Stomach (tissue), 8 donors: ENCODE measurements at regions not wholly inside any gene's neighbourhood (a gene's known extent, or its start where the extent isn't known, plus 50 kb on each side); places are given as distances from the start of the nearest gene placed in this dataset.
"Not testable (repeated sequence)": the region's sequence is repeated elsewhere in the genome, so short reads cannot be mapped to it uniquely, and the experiment has no call there.

Experiments
- DNase-seq, 2 donors: peaks; one replicate each; pipeline versions ENCODE4 v3.0.0 to v3.0.0-alpha.2; 2013 to 2019
- H3K27ac ChIP-seq, 5 donors: fragments of 200-600 bp in 4 of 5; sonication (generic) in 4 of 5; one replicate each; pipeline ENCODE4 v1.5.1; 2013 to 2019; ENCODE audit warnings: mild to moderate bottlenecking in 1 of 5, moderate library complexity in 1 of 5
- H3K27me3 ChIP-seq, 3 donors: fragments of 200-600 bp; sonication (generic); one replicate each; pipeline ENCODE4 v1.5.1; 2017 to 2019; ENCODE audit warnings: mixed run types in 1 of 3
- H3K36me3 ChIP-seq, 4 donors: fragments of 200-600 bp; sonication (generic); 1 replicate in 3 of 4; 2 replicates in 1 of 4; pipeline ENCODE4 v1.5.1; 2016 to 2019
- H3K4me1 ChIP-seq, 4 donors: fragments of 200-600 bp; sonication (generic); one replicate each; pipeline ENCODE4 v1.5.1; 2016 to 2019
- H3K4me3 ChIP-seq, 4 donors: fragments of 200-600 bp; sonication (generic) in 3 of 4; one replicate each; pipeline ENCODE4 v1.5.1; 2016 to 2019; ENCODE audit warnings: mild to moderate bottlenecking in 1 of 4
- H3K9me3 ChIP-seq, 4 donors: fragments of 200-600 bp; sonication (generic); one replicate each; pipeline ENCODE4 v1.5.1; 2016 to 2019
- CTCF ChIP-seq, 7 experiments: fragments of 450-650 bp in 4 of 7; fragments of 200-600 bp in 3 of 7; sonication (generic) in 3 of 7; IDR thresholded peaks; one replicate each; pipeline ENCODE4 v1.5.1; 2016 to 2019; ENCODE audit warnings: antibody characterized with exemption in 7 of 7, control low read depth in 2 of 7, mild to moderate bottlenecking in 1 of 7
- EP300 ChIP-seq: sonication (generic); formaldehyde crosslinking; IDR thresholded peaks from one replicate; pipeline ENCODE4 v1.6.1; 2017; ENCODE audit warnings: antibody characterized with exemption
- POLR2A ChIP-seq, 4 donors: fragments of 450-650 bp; IDR thresholded peaks; one replicate each; pipeline ENCODE4 v1.6.1; 2016; ENCODE audit warnings: antibody characterized with exemption in 4 of 4, control low read depth in 2 of 4, mild to moderate bottlenecking in 1 of 4, moderate library complexity in 1 of 4
- POLR2AphosphoS5 ChIP-seq, 3 donors: sonication (generic); formaldehyde crosslinking; IDR thresholded peaks; one replicate each; pipeline ENCODE4 v1.6.1; 2016; ENCODE audit warnings: antibody characterized with exemption in 3 of 3
- WGBS, 5 donors: extraction: QIAGEN DNeasy Blood & Tissue Kit in 3 of 5; methylation state at CpG; one replicate each; pipeline versions ENCODE4 v1.1.5 to v1.1.7; 2013 to 2018; 5-methylcytosine and 5-hydroxymethylcytosine counted together
- intact Hi-C: fragments of 100-400 bp; cut with DNase I; formaldehyde crosslinking; loops from one replicate; pipeline ENCODE4 v1.15.1; 2023; ENCODE audit warnings: low total_unique reads
- donor health status: healthy with polysubstance abuse.
- donor health status: Bipolar disorder and iron deficiency.
- donor health status: healthy.

GRCh38 chr9:27818348-27818747, 245.1 kb upstream of the C9orf72 start:
- Histone ChIP-seq H3K4me3 (no peak overlapping the region), H3K4me1 (no peaks in the 10 kb centered on the region), H3K27me3 (no peaks in the 10 kb centered on the region), H3K9me3 (no peaks in the 10 kb centered on the region), H3K36me3 (no peaks in the 10 kb centered on the region), H3K27ac (no peak overlapping the region)
- WGBS, 5 donors, result 88 to 96% (median 90%) methylated on average over 7 of the region's 7 CpGs
- intact Hi-C loops, result no loop called here
- DNase-seq, result no peak
- no peak for TF ChIP-seq POLR2A (IDR thresholded peaks at IDR 0.05)
- TF ChIP-seq POLR2AphosphoS5 (IDR thresholded peaks at IDR 0.05), result no peak
- no peak for TF ChIP-seq EP300
- no peak for TF ChIP-seq CTCF (IDR thresholded peaks at IDR 0.05)

- 83 to 94% (median 92%) methylated on average over 4 of the region's 4 CpGs for WGBS, 5 donors
- TF ChIP-seq EP300 (no peak), POLR2AphosphoS5 (IDR thresholded peaks at IDR 0.05) (no peak), CTCF (IDR thresholded peaks at IDR 0.05) (no peak), POLR2A (IDR thresholded peaks at IDR 0.05) (no peak)
- no peak overlapping the region for H3K27ac ChIP-seq
- intact Hi-C loops, result no loop called here
- H3K4me3 ChIP-seq, result no peak overlapping the region
- no peaks in the 10 kb centered on the region for H3K27me3 ChIP-seq
- no peaks in the 10 kb centered on the region for H3K9me3 ChIP-seq
- no peaks in the 10 kb centered on the region for H3K4me1 ChIP-seq
- no peak for DNase-seq
- no peaks in the 10 kb centered on the region for H3K36me3 ChIP-seq
Measured at GRCh38 chr9:27828908-27829307, 255.6 kb upstream of the C9orf72 start.

- DNase-seq, result no peak
- Histone ChIP-seq H3K27ac (no peak overlapping the region), H3K27me3 (no peaks in the 10 kb centered on the region), H3K4me3 (no peak overlapping the region), H3K4me1 (no peaks in the 10 kb centered on the region), H3K9me3 (no peaks in the 10 kb centered on the region), H3K36me3 (no peaks in the 10 kb centered on the region)
- intact Hi-C loops, result no loop called here
- whole genome bisulfite sequencing, 5 donors, result 71 to 86% (median 84%) methylated on average over 1 of the region's 1 CpG
- TF ChIP-seq POLR2A (IDR thresholded peaks at IDR 0.05), result no peak
- TF ChIP-seq EP300, result no peak
- TF ChIP-seq POLR2AphosphoS5 (IDR thresholded peaks at IDR 0.05), result no peak
- no peak for TF ChIP-seq CTCF (IDR thresholded peaks at IDR 0.05)
Measured at GRCh38 chr9:27829621-27830020, 256.3 kb upstream of the C9orf72 start.

- H3K27ac ChIP-seq, H3K4me3 ChIP-seq, H3K9me3 ChIP-seq, intact Hi-C loops, DNase-seq, H3K36me3 ChIP-seq, H3K27me3 ChIP-seq, H3K4me1 ChIP-seq: not testable (repeated sequence)
- 81 to 90% (median 88%) methylated on average over 3 of the region's 3 CpGs for WGBS, 5 donors
Measured at GRCh38 chr9:27832108-27832507, 258.8 kb upstream of the C9orf72 start.

- no peaks in the 10 kb centered on the region for H3K4me1 ChIP-seq
- H3K27ac ChIP-seq, result no peak overlapping the region
- 86 to 100% (median 93%) methylated on average over 2 to 3 of the region's 3 CpGs for WGBS, 5 donors
- no peaks in the 10 kb centered on the region for H3K36me3 ChIP-seq
- DNase-seq, result no peak
- H3K9me3 ChIP-seq, result no peaks in the 10 kb centered on the region
- H3K4me3 ChIP-seq, result no peak overlapping the region
- H3K27me3 ChIP-seq, result no peaks in the 10 kb centered on the region
- intact Hi-C loops, result no loop called here
- TF ChIP-seq POLR2AphosphoS5 (IDR thresholded peaks at IDR 0.05) (no peak), CTCF (IDR thresholded peaks at IDR 0.05) (no peak), POLR2A (IDR thresholded peaks at IDR 0.05) (no peak), EP300 (no peak)
Measured at GRCh38 chr9:27835286-27835685, 262.0 kb upstream of the C9orf72 start.
